NCI-H1436 treated with DMSO at 0.1 percent for 48 hours (cell line): ENCODE measurements at regions not wholly inside any gene's neighbourhood (a gene's known extent, or its start where the extent isn't known, plus 50 kb on each side); places are given as distances from the start of the nearest gene placed in this dataset.

ENCODE experiments used
- DNase-seq: peaks from one replicate; lab custom pipeline; 2025; lab: John Stamatoyannopoulos, UW

GRCh38 chr18:27274901-27275300 is 89.8 kb upstream of the CHST9 start:
- no peak for DNase-seq

GRCh38 chr18:27270508-27270907 is 85.4 kb upstream of the CHST9 start:
- no peak for DNase-seq

GRCh38 chr18:27263369-27263768 is 78.3 kb upstream of the CHST9 start:
- no peak for DNase-seq

- no peak for DNase-seq
Observed at GRCh38 chr18:27261769-27262549, 76.9 kb upstream of the CHST9 start.

- no peak for DNase-seq
Observed at GRCh38 chr18:27253571-27253970, 68.5 kb upstream of the CHST9 start.

- DNase-seq: no peak
Observed at GRCh38 chr18:27250471-27250870, 65.4 kb upstream of the CHST9 start.

GRCh38 chr18:27249933-27250332 is 64.8 kb upstream of the CHST9 start:
- DNase-seq: no peak

GRCh38 chr18:27244259-27244658 is 59.2 kb upstream of the CHST9 start:
- no peak for DNase-seq

GRCh38 chr18:27242392-27243047 is 57.4 kb upstream of the CHST9 start:
- no peak for DNase-seq

- DNase-seq: no peak
Observed at GRCh38 chr18:27240383-27240782, 55.3 kb upstream of the CHST9 start.

- DNase-seq: no peak
Observed at GRCh38 chr18:27239669-27240068, 54.6 kb upstream of the CHST9 start.

- DNase-seq: no peak
Observed at GRCh38 chr18:27235218-27235870, 50.2 kb upstream of the CHST9 start.
